ENCODE measurements at regions not wholly inside any gene's neighbourhood (a gene's known extent, or its start where the extent isn't known, plus 50 kb on each side); places are given as distances from the start of the nearest gene placed in this dataset.
"Not testable (repeated sequence)": the region's sequence is repeated elsewhere in the genome, so short reads cannot be mapped to it uniquely, and the experiment has no call there.

- no peaks in the 10 kb centered on the region for H3K9me3 ChIP-seq
- H3K27ac ChIP-seq: no peak overlapping the region
- ATAC-seq: no peak
- H3K36me3 ChIP-seq (replicated peaks in 1 of 2; ENCODE audit: insufficient read depth in 1 of 2, low read depth in 2 of 2): no peaks in the 10 kb centered on the region
- no peak for DNase-seq
- H3K27me3 ChIP-seq: no peaks in the 10 kb centered on the region
- intact Hi-C loops (cut with DNase I): no loop called here
- no peak overlapping the region for H3K4me3 ChIP-seq
- no peaks in the 10 kb centered on the region for H3K4me1 ChIP-seq
- 69 to 78% methylated on average over 1 of the region's 1 CpG for WGBS, 2 donors
- TF ChIP-seq CTCF (IDR thresholded peaks at IDR 0.05) (no peak), POLR2A (IDR thresholded peaks at IDR 0.05) (no peak)
Observed at GRCh38 chr3:105285653-105286241, 81.0 kb upstream of the ALCAM start.

DNA sequence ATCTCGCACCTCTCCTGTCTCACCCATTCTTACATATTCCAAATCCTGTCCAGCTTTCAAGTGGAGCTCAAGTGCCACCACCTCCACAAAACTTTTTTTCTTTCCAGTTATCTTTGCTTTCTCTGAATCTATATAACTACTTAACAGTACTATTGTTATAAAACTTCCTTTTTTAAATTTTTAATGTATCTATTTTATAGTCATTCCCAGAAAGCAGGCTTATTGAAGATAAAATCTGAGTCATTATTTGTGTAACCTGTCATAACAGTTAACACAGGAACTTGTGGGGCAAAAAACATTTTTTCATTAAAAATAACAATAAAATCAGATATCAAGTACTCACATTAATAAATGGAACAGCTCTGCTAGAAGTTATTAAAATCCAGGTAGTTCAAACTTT is 73.3 kb upstream of the ALCAM start:
- Histone ChIP-seq H3K4me1 (no peaks in the 10 kb centered on the region), H3K27me3 (no peaks in the 10 kb centered on the region), H3K9me3 (no peaks in the 10 kb centered on the region), H3K36me3 (replicated peaks in 1 of 2; ENCODE audit: insufficient read depth in 1 of 2, low read depth in 2 of 2) (no peaks in the 10 kb centered on the region), H3K4me3 (no peak overlapping the region), H3K27ac (no peak overlapping the region)
- ATAC-seq (no peak), DNase-seq (no peak)
- intact Hi-C loops (cut with DNase I): no loop called here
- WGBS, 2 donors: 90 to 95% methylated on average over 1 of the region's 1 CpG
- TF ChIP-seq CTCF (IDR thresholded peaks at IDR 0.05): no peak
- no peak for TF ChIP-seq POLR2A (IDR thresholded peaks at IDR 0.05)

DNA sequence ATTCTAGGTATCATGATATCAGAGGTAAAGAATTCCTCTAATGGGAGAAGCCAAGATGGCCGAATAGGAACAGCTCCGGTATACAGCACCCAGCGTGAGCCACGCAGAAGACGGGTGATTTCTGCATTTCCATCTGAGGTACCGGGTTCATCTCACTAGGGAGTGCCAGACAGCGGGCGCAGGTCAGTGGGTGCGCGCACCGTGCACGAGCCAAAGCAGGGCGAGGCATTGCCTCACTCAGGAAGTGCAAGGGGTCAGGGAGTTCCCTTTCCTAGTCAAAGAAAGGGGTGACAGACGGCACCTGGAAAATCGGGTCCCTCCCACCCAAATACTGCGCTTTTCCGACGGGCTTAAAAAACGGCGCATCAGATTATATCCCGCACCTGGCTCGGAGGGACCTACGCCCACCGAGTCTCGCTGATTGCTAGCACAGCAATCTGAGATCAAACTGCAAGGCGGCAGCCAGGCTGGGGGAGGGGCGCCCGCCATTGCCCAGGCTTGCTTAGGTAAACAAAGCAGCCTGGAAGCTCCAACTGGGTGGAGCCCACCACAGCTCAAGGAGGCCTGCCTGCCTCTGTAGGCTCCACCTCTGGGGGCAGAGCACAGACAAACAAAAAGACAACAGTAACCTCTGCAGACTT is 70.4 kb upstream of the ALCAM start:
- H3K9me3 ChIP-seq; intact Hi-C loops (cut with DNase I); DNase-seq; H3K27ac ChIP-seq; H3K27me3 ChIP-seq; H3K4me1 ChIP-seq; ATAC-seq; H3K4me3 ChIP-seq; H3K36me3 ChIP-seq (replicated peaks in 1 of 2; ENCODE audit: insufficient read depth in 1 of 2, low read depth in 2 of 2): not testable (repeated sequence)
- WGBS, 2 donors: 79 to 89% methylated on average over 28 of the region's 28 CpGs

- no peak for TF ChIP-seq POLR2A (IDR thresholded peaks at IDR 0.05)
- TF ChIP-seq CTCF (IDR thresholded peaks at IDR 0.05): no peak
- ATAC-seq (no peak), DNase-seq (no peak)
- Histone ChIP-seq H3K27me3 (no peaks in the 10 kb centered on the region), H3K4me3 (no peak overlapping the region), H3K4me1 (no peaks in the 10 kb centered on the region), H3K36me3 (replicated peaks in 1 of 2; ENCODE audit: insufficient read depth in 1 of 2, low read depth in 2 of 2) (no peaks in the 10 kb centered on the region), H3K9me3 (no peaks in the 10 kb centered on the region), H3K27ac (no peak overlapping the region)
- 64 to 83% methylated on average over 1 of the region's 1 CpG for WGBS, 2 donors
- intact Hi-C loops (cut with DNase I): no loop called here
Observed at GRCh38 chr3:105304487-105304886, 62.2 kb upstream of the ALCAM start.

DNA sequence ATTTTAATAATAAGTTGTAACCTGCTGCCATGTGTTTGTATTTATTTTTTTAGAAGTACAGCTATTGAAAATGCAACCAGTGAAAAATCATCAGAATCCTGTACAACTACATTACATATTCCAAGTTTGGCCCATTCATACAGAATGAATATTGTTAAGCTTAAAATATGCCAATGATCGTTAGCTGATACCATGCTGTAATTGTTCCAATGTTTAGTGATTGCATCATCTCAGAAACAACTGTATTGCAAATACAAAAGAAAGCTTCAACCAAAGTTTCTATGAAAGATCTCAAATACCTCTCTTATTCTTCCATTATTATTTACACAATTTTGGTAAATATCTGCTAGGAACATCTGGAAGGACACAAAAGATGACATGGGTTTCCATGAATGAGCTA is 51.6 kb upstream of the ALCAM start:
- no peak overlapping the region for H3K4me3 ChIP-seq
- ATAC-seq (no peak), DNase-seq (no peak)
- H3K4me1 ChIP-seq: no peaks in the 10 kb centered on the region
- TF ChIP-seq POLR2A (IDR thresholded peaks at IDR 0.05): no peak
- TF ChIP-seq CTCF (IDR thresholded peaks at IDR 0.05): no peak
- intact Hi-C loops (cut with DNase I): no loop called here
- WGBS, 2 donors: 51 to 54% methylated on average over 1 of the region's 1 CpG
- H3K27ac ChIP-seq: no peak overlapping the region
- H3K36me3 ChIP-seq (replicated peaks in 1 of 2; ENCODE audit: insufficient read depth in 1 of 2, low read depth in 2 of 2): no peaks in the 10 kb centered on the region
- H3K9me3 ChIP-seq: no peaks in the 10 kb centered on the region
- no peaks in the 10 kb centered on the region for H3K27me3 ChIP-seq

Measured in body of pancreas (tissue), 4 donors.